Common myeloid progenitor, CD34-positive (primary cell): ENCODE measurements at regions not wholly inside any gene's neighbourhood (a gene's known extent, or its start where the extent isn't known, plus 50 kb on each side); places are given as distances from the start of the nearest gene placed in this dataset.

ENCODE experiments used
- CTCF ChIA-PET: fragments of 350-600 bp; sonication (Branson Sonifier 250); formaldehyde crosslinking; loops from one replicate; lab custom pipeline; 2021; ENCODE audit warnings: antibody characterized with exemption; lab: Charles Lee
- POLR2A ChIA-PET: fragments of 350-600 bp; sonication (Branson Sonifier 250); formaldehyde crosslinking; loops from one replicate; lab custom pipeline; 2021; ENCODE audit warnings: antibody characterized with exemption; lab: Charles Lee
- DNase-seq, 3 donors: peaks; one replicate each; pipeline versions ENCODE4 v3.0.0 to v3.0.0-alpha.2; 2013
- H3K27ac ChIP-seq, 2 experiments: 1 replicate in 1 of 2; 2 replicates in 1 of 2; pipeline ENCODE4 v1.7.0; 2013; ENCODE audit warnings: inconsistent platforms in 2 of 2, low read length in 2 of 2, mild to moderate bottlenecking in 2 of 2, low read depth in 1 of 2, moderate library complexity in 1 of 2; ENCODE audit not compliant: severe bottlenecking in 2 of 2, insufficient read depth in 1 of 2, poor library complexity in 1 of 2
- H3K27me3 ChIP-seq, 5 experiments: replicated peaks in 2 of 5; 1 replicate in 3 of 5; 2 replicates in 2 of 5; pipeline versions ENCODE4 v1.6.1 to v1.7.0; 2013; ENCODE audit warnings: low read length in 4 of 5, mild to moderate bottlenecking in 2 of 5, moderate library complexity in 2 of 5, inconsistent platforms in 1 of 5; ENCODE audit not compliant: insufficient read depth in 5 of 5, control insufficient read depth in 4 of 5
- H3K36me3 ChIP-seq, 4 experiments: 1 replicate in 2 of 4; 2 replicates in 2 of 4; pipeline versions ENCODE4 v1.6.1 to v1.7.0; 2013; ENCODE audit warnings: low read length in 3 of 4, control low read depth in 1 of 4, mild to moderate bottlenecking in 1 of 4; ENCODE audit not compliant: control insufficient read depth in 4 of 4, insufficient read depth in 4 of 4
- H3K4me1 ChIP-seq, 4 experiments: 1 replicate in 3 of 4; 2 replicates in 1 of 4; pipeline versions ENCODE4 v1.6.1 to v1.7.1; 2013; ENCODE audit warnings: low read length in 3 of 4, mild to moderate bottlenecking in 3 of 4, control low read depth in 1 of 4, inconsistent platforms in 1 of 4, moderate library complexity in 1 of 4; ENCODE audit not compliant: control insufficient read depth in 4 of 4, insufficient read depth in 4 of 4; ENCODE audit errors: control extremely low read depth in 1 of 4
- H3K4me3 ChIP-seq, 7 experiments: 1 replicate in 4 of 7; 2 replicates in 3 of 7; pipeline versions ENCODE4 v1.5.1 to v1.7.0; 2013; ENCODE audit warnings: mild to moderate bottlenecking in 7 of 7, low read length in 6 of 7, moderate library complexity in 6 of 7, inconsistent platforms in 2 of 7, low read depth in 2 of 7, control low read depth in 1 of 7; ENCODE audit not compliant: insufficient read depth in 4 of 7, control insufficient read depth in 1 of 7; ENCODE audit errors: extremely low read depth in 1 of 7
- H3K9me3 ChIP-seq, 5 experiments: 1 replicate in 4 of 5; 2 replicates in 1 of 5; pipeline versions ENCODE4 v1.6.1 to v1.7.1; 2013; ENCODE audit warnings: low read length in 4 of 5, mild to moderate bottlenecking in 2 of 5, inconsistent platforms in 1 of 5, low read depth in 1 of 5, moderate library complexity in 1 of 5; ENCODE audit not compliant: control insufficient read depth in 4 of 5, insufficient read depth in 2 of 5; ENCODE audit errors: control extremely low read depth in 1 of 5
- WGBS: methylation state at CpG from one replicate; pipeline ENCODE4 v1.1.5; 2013; ENCODE audit not compliant: insufficient coverage; 5-methylcytosine and 5-hydroxymethylcytosine counted together

GRCh38 chr5:34534523-34535103, 121.5 kb upstream of the RAI14 start:
- DNase-seq = no peak

GRCh38 chr5:34535433-34535832, 120.7 kb upstream of the RAI14 start:
- DNase-seq = no peak
- 100% methylated on average over 1 of the region's 1 CpG for WGBS
- Histone ChIP-seq H3K4me3 (no peak overlapping the region), H3K4me1 (no peaks in the 10 kb centered on the region), H3K9me3 (no peaks in the 10 kb centered on the region), H3K27me3 (peaks cover 0 to 10% (median 0%) of the 10 kb centered on the region in 5 experiments), H3K36me3 (no peaks in the 10 kb centered on the region), H3K27ac (no peak overlapping the region)
- ChIA-PET POLR2A (no interaction called here), CTCF (interaction anchor here (3.1 kb wide), 1 partner anchor 11 kb away, joined by 10 read pairs; no protein-coding TSS in a partner anchor)

More at GRCh38 chr5:34534523-34535103, 121.5 kb upstream of the RAI14 start:
- Histone ChIP-seq H3K36me3 (no peaks in the 10 kb centered on the region), H3K27ac (no peak overlapping the region), H3K9me3 (no peaks in the 10 kb centered on the region), H3K27me3 (peaks cover 0 to 7% (median 0%) of the 10 kb centered on the region in 5 experiments), H3K4me3 (no peak overlapping the region), H3K4me1 (no peaks in the 10 kb centered on the region)
- CTCF ChIA-PET = interaction anchor here (3.1 kb wide), 1 partner anchor 11 kb away, joined by 10 read pairs; no protein-coding TSS in a partner anchor
- POLR2A ChIA-PET = no interaction called here
- 90% methylated on average over 2 of the region's 4 CpGs for WGBS

- CTCF ChIA-PET = interaction anchor here (1.0 to 3.1 kb wide), 2 partner anchors 12 to 54 kb away, joined by 3 to 10 read pairs; no protein-coding TSS in a partner anchor
- no CpG with 5 or more reads among the region's 2 CpGs for WGBS
- no peak for DNase-seq
Measured at GRCh38 chr5:34535944-34536623, 120.0 kb upstream of the RAI14 start.

GRCh38 chr5:34536699-34537098, 119.4 kb upstream of the RAI14 start:
- H3K36me3 ChIP-seq = no peaks in the 10 kb centered on the region
- POLR2A ChIA-PET = no interaction called here
- peaks cover 0 to 10% (median 2%) of the 10 kb centered on the region in 5 experiments for H3K27me3 ChIP-seq
- no peak overlapping the region for H3K27ac ChIP-seq
- CTCF ChIA-PET = interaction anchor here (1.0 to 2.3 kb wide), 5 partner anchors 8 to 362 kb away, joined by 3 to 10 read pairs (median 9); no protein-coding TSS in a partner anchor
- no peaks in the 10 kb centered on the region for H3K4me1 ChIP-seq
- no peak for DNase-seq
- H3K4me3 ChIP-seq = no peak overlapping the region
- no peaks in the 10 kb centered on the region for H3K9me3 ChIP-seq

More at GRCh38 chr5:34535944-34536623, 120.0 kb upstream of the RAI14 start:
- Histone ChIP-seq H3K4me3 (no peak overlapping the region), H3K27ac (no peak overlapping the region), H3K4me1 (no peaks in the 10 kb centered on the region), H3K27me3 (peaks cover 0 to 10% (median 0%) of the 10 kb centered on the region in 5 experiments), H3K36me3 (no peaks in the 10 kb centered on the region), H3K9me3 (no peaks in the 10 kb centered on the region)
- POLR2A ChIA-PET = no interaction called here

GRCh38 chr5:34538026-34538672, 118.0 kb upstream of the RAI14 start:
- Histone ChIP-seq H3K9me3 (no peaks in the 10 kb centered on the region), H3K36me3 (no peaks in the 10 kb centered on the region), H3K4me3 (no peak overlapping the region), H3K27ac (no peak overlapping the region), H3K4me1 (no peaks in the 10 kb centered on the region), H3K27me3 (peaks cover 0 to 10% (median 2%) of the 10 kb centered on the region in 5 experiments)
- DNase-seq = peak; percentile 5 to 33 (median 22)
- 100% methylated on average over 3 of the region's 3 CpGs for WGBS
- ChIA-PET CTCF (interaction anchor here (0.8 to 2.3 kb wide), 8 partner anchors 9 to 365 kb away, joined by 3 to 10 read pairs (median 6); no protein-coding TSS in a partner anchor), POLR2A (no interaction called here)

- POLR2A ChIA-PET = no interaction called here
Measured at GRCh38 chr5:34539183-34539582, 116.9 kb upstream of the RAI14 start.

More at GRCh38 chr5:34539183-34539582, 116.9 kb upstream of the RAI14 start:
- DNase-seq = no peak
- peaks cover 0 to 4% (median 0%) of the 10 kb centered on the region in 5 experiments for H3K9me3 ChIP-seq
- H3K4me3 ChIP-seq = no peak overlapping the region
- H3K36me3 ChIP-seq = no peaks in the 10 kb centered on the region
- no CpG with 5 or more reads among the region's 1 CpG for WGBS
- CTCF ChIA-PET = interaction anchor here (2.3 kb wide), 1 partner anchor 54 kb away, joined by 10 read pairs; no protein-coding TSS in a partner anchor
- no peaks in the 10 kb centered on the region for H3K4me1 ChIP-seq
- peaks cover 0 to 10% (median 2%) of the 10 kb centered on the region in 5 experiments for H3K27me3 ChIP-seq
- H3K27ac ChIP-seq = no peak overlapping the region
